ENCODE measurements at regions not wholly inside any gene's neighbourhood (a gene's known extent, or its start where the extent isn't known, plus 50 kb on each side); places are given as distances from the start of the nearest gene placed in this dataset.

GRCh38 chr3:83076041-83076440, 1314.6 kb upstream of the GBE1 start:
- DNase-seq = no peak

GRCh38 chr3:83074485-83074884, 1313.0 kb upstream of the GBE1 start:
- no peak for DNase-seq

- no peak for DNase-seq
These were observed 1304.5 kb upstream of the GBE1 start for GRCh38 chr3:83065851-83066460.

- DNase-seq = no peak
These were observed 1302.0 kb upstream of the GBE1 start for GRCh38 chr3:83063446-83063845.

GRCh38 chr3:83048556-83048955, 1287.1 kb upstream of the GBE1 start:
- no peak for DNase-seq

- no peak for DNase-seq
These were observed 1278.0 kb upstream of the GBE1 start for GRCh38 chr3:83039422-83039821.

GRCh38 chr3:83035704-83036010, 1274.2 kb upstream of the GBE1 start:
- DNase-seq = no peak

GRCh38 chr3:83034806-83035703, 1273.6 kb upstream of the GBE1 start:
- DNase-seq = no peak

GRCh38 chr3:83033133-83033532, 1271.7 kb upstream of the GBE1 start:
- no peak for DNase-seq

GRCh38 chr3:83023086-83023485, 1261.6 kb upstream of the GBE1 start:
- DNase-seq = no peak

GRCh38 chr3:83011481-83011880, 1250.0 kb upstream of the GBE1 start:
- DNase-seq = no peak

- DNase-seq = no peak
These were observed 1242.5 kb upstream of the GBE1 start for GRCh38 chr3:83003917-83004316.

GRCh38 chr3:83002869-83003445, 1241.5 kb upstream of the GBE1 start:
- no peak for DNase-seq

GRCh38 chr3:82999777-83000176, 1238.3 kb upstream of the GBE1 start:
- no peak for DNase-seq

- no peak for DNase-seq
These were observed 1216.9 kb upstream of the GBE1 start for GRCh38 chr3:82978368-82978767.

GRCh38 chr3:82977871-82978270, 1216.4 kb upstream of the GBE1 start:
- DNase-seq = no peak

- DNase-seq = no peak
These were observed 1212.3 kb upstream of the GBE1 start for GRCh38 chr3:82973791-82974190.

- DNase-seq = no peak
These were observed 1198.9 kb upstream of the GBE1 start for GRCh38 chr3:82960379-82960778.

GRCh38 chr3:82957696-82958095, 1196.3 kb upstream of the GBE1 start:
- no peak for DNase-seq

GRCh38 chr3:82957079-82957478, 1195.6 kb upstream of the GBE1 start:
- no peak for DNase-seq

GRCh38 chr3:82954486-82954885, 1193.0 kb upstream of the GBE1 start:
- DNase-seq = no peak

- no peak for DNase-seq
These were observed 1180.6 kb upstream of the GBE1 start for GRCh38 chr3:82942041-82942440.

- no peak for DNase-seq
These were observed 1178.7 kb upstream of the GBE1 start for GRCh38 chr3:82940124-82940523.

GRCh38 chr3:82939491-82940097, 1178.1 kb upstream of the GBE1 start:
- DNase-seq = no peak

All from NCI-H2227 treated with DMSO at 0.1 percent for 48 hours (cell line).